MCF 10A (cell line): ENCODE measurements at regions not wholly inside any gene's neighbourhood (a gene's known extent, or its start where the extent isn't known, plus 50 kb on each side); places are given as distances from the start of the nearest gene placed in this dataset.

Experiments used
- BruUV-seq: library from RNA; stranded (reverse); fragments of 400-500 nt; replicated peaks from 2 replicates; lab custom pipeline; 2021; lab: Mats Ljungman, UMichigan
- CTCF ChIA-PET: fragments of 300-600 bp; sonication (Branson Sonifier 250); formaldehyde crosslinking; extraction: SDS; loops from one replicate; lab custom pipeline; 2021; ENCODE audit warnings: antibody characterized with exemption, inconsistent platforms; lab: Yijun Ruan, JAX
- POLR2A ChIA-PET: fragments of 300-600, 350-650 bp; sonication (Branson Sonifier 250); formaldehyde crosslinking; extraction: SDS; loops from one replicate; lab custom pipeline; 2020; ENCODE audit warnings: antibody characterized with exemption, inconsistent platforms; lab: Yijun Ruan, JAX
- DNase-seq: peaks from one replicate; pipeline ENCODE4 v3.0.0-alpha.2; 2018; ENCODE audit not compliant: unreplicated experiment
- H3K27ac Mint-ChIP-seq: one replicate; pipeline ENCODE4 v1.8.0; 2022; ENCODE audit warnings: mild to moderate bottlenecking, low read depth, mixed read lengths; ENCODE audit not compliant: unreplicated experiment
- H3K27me3 Mint-ChIP-seq: one replicate; pipeline ENCODE4 v1.8.0; 2022; ENCODE audit warnings: mixed read lengths; ENCODE audit not compliant: insufficient read depth, unreplicated experiment
- H3K36me3 Mint-ChIP-seq: one replicate; pipeline ENCODE4 v1.8.0; 2022; ENCODE audit warnings: mild to moderate bottlenecking, moderate library complexity, mixed read lengths; ENCODE audit not compliant: insufficient read depth, unreplicated experiment
- H3K4me1 Mint-ChIP-seq: one replicate; pipeline ENCODE4 v1.8.0; 2022; ENCODE audit warnings: mixed read lengths; ENCODE audit not compliant: insufficient read depth, unreplicated experiment
- H3K4me3 Mint-ChIP-seq: one replicate; pipeline ENCODE4 v1.8.0; 2022; ENCODE audit warnings: mild to moderate bottlenecking, moderate library complexity, mixed read lengths; ENCODE audit not compliant: unreplicated experiment
- H3K9me3 Mint-ChIP-seq: one replicate; pipeline ENCODE4 v1.8.0; 2022; ENCODE audit warnings: mixed read lengths; ENCODE audit not compliant: unreplicated experiment
- intact Hi-C: fragments of 100-400 bp; cut with micrococcal nuclease; formaldehyde crosslinking; loops from 2 replicates; pipeline ENCODE4 v1.14.1; 2022
- TF ChIP-seq, protein P1 (sequence below): fragments of 200-600 bp; IDR thresholded peaks from one replicate; pipeline ENCODE4 v1.8.0; 2022; ENCODE audit warnings: antibody characterized with exemption, mild to moderate bottlenecking; ENCODE audit not compliant: unreplicated experiment

DNA sequence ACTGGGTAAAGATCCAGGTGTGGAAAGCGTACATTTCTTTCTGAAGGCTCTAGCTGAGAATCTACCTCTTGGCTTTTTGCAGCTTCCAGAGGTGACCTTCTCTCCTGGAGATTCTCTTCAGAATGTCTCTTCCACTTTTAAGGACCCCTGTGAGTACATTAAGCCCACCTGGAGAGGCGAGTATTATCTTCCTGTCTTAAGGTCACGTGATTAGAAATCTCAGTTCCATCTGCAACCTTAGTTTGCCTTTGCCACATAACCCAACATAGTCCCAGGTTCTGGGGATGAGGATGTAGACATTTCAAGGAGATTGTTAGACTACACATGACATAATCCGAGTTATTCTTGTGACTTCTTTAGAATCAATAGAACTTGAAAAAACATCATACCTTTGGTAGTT lies 665.5 kb upstream of the POM121L12 start:
- no TSS peak for BruUV-seq
- H3K4me1 Mint-ChIP-seq: no peaks in the 10 kb centered on the region
- no peak overlapping the region for H3K27ac Mint-ChIP-seq
- H3K9me3 Mint-ChIP-seq: no peaks in the 10 kb centered on the region
- TF ChIP-seq, protein P1, sequence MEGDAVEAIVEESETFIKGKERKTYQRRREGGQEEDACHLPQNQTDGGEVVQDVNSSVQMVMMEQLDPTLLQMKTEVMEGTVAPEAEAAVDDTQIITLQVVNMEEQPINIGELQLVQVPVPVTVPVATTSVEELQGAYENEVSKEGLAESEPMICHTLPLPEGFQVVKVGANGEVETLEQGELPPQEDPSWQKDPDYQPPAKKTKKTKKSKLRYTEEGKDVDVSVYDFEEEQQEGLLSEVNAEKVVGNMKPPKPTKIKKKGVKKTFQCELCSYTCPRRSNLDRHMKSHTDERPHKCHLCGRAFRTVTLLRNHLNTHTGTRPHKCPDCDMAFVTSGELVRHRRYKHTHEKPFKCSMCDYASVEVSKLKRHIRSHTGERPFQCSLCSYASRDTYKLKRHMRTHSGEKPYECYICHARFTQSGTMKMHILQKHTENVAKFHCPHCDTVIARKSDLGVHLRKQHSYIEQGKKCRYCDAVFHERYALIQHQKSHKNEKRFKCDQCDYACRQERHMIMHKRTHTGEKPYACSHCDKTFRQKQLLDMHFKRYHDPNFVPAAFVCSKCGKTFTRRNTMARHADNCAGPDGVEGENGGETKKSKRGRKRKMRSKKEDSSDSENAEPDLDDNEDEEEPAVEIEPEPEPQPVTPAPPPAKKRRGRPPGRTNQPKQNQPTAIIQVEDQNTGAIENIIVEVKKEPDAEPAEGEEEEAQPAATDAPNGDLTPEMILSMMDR: no peak
- intact Hi-C loops: no loop called here
- CTCF ChIA-PET: no interaction called here
- H3K36me3 Mint-ChIP-seq: no peaks in the 10 kb centered on the region
- H3K27me3 Mint-ChIP-seq: no peaks in the 10 kb centered on the region
- no peak overlapping the region for H3K4me3 Mint-ChIP-seq
- POLR2A ChIA-PET: no interaction called here
- DNase-seq: no peak

DNA sequence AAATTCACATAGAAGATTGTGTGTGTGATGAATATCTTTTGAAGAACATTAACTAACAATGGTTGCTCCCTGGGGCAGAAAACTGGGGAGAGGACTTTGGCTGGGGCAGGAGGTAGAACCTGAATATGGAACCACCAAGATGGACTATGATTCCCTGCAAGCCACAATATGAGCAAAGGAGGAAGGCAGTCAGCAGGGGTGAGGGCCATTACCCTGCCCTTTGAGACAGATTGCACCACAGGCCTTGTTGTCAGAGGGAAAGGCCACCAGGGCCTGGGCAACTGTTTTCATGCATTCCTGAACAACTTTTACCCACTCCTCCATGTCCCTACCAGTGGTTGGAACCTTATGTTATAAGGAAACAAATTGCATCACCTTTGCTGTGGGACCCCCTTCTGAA lies 670.1 kb upstream of the POM121L12 start:
- no TSS peak for BruUV-seq
- H3K4me1 Mint-ChIP-seq: no peaks in the 10 kb centered on the region
- no peak overlapping the region for H3K27ac Mint-ChIP-seq
- intact Hi-C loops: no loop called here
- H3K27me3 Mint-ChIP-seq: no peaks in the 10 kb centered on the region
- no peaks in the 10 kb centered on the region for H3K9me3 Mint-ChIP-seq
- no peak for DNase-seq
- no peak overlapping the region for H3K4me3 Mint-ChIP-seq
- POLR2A ChIA-PET: no interaction called here
- TF ChIP-seq, protein P1: no peak
- CTCF ChIA-PET: no interaction called here
- H3K36me3 Mint-ChIP-seq: no peaks in the 10 kb centered on the region

DNA sequence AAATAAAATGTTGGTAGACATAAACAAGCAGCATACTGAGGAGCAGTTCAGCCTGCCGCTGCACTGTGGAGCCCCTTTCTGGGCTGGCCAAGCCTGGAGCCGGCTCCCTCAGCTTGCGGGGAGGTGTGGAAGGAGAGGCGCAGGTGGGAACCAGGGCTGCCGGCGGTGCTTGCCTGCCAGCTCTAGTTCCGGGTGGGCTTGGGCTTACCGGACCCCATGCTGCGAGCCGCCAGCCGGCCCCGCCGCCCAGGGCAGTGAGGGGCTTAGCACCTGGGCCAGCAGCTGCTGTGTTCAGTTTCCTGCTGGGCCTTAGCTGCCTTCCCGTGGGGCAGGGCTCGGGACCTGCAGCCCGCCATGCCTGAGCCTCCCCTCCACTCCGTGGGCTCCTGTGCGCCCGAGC lies 672.9 kb upstream of the POM121L12 start:
- no peaks in the 10 kb centered on the region for H3K27me3 Mint-ChIP-seq
- H3K36me3 Mint-ChIP-seq: no peaks in the 10 kb centered on the region
- no TSS peak for BruUV-seq
- intact Hi-C loops: no loop called here
- no peaks in the 10 kb centered on the region for H3K9me3 Mint-ChIP-seq
- TF ChIP-seq, protein P1: no peak
- no peak overlapping the region for H3K27ac Mint-ChIP-seq
- H3K4me1 Mint-ChIP-seq: no peaks in the 10 kb centered on the region
- CTCF ChIA-PET: interaction anchor here (1.0 kb wide), 1 partner anchor 12 kb away, joined by 3 read pairs; no protein-coding TSS in a partner anchor
- H3K4me3 Mint-ChIP-seq: no peak overlapping the region
- POLR2A ChIA-PET: no interaction called here
- DNase-seq: no peak

DNA sequence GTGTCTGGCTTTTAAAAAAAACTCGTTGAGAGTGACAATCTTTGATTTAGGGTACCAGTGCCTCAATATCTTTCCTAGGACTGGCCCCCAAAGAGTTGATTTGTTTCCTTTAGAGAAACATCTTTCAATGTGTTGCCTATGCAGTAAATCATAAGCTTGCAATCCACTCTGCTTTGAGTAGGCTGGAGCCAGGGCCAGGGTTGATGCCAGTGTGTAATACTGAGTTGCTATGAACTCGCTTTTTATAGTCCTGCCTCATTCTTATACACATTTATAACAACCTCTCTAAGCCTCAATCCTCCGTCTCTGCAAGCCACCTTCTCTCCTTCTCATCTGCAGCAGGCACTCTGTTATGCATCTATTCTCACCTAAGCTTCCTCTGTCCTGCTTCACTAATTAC lies 674.9 kb upstream of the POM121L12 start:
- Mint-ChIP-seq H3K27me3 (no peaks in the 10 kb centered on the region), H3K36me3 (peaks cover 6% of the 10 kb centered on the region), H3K9me3 (no peaks in the 10 kb centered on the region), H3K4me1 (peaks cover 4% of the 10 kb centered on the region), H3K27ac (no peak overlapping the region), H3K4me3 (no peak overlapping the region)
- no TSS peak for BruUV-seq
- ChIA-PET CTCF (no interaction called here), POLR2A (no interaction called here)
- TF ChIP-seq, protein P1: no peak
- no peak for DNase-seq
- intact Hi-C loops: no loop called here
